ENCODE measurements at regions not wholly inside any gene's neighbourhood (a gene's known extent, or its start where the extent isn't known, plus 50 kb on each side); places are given as distances from the start of the nearest gene placed in this dataset.
"Not testable (repeated sequence)": the region's sequence is repeated elsewhere in the genome, so short reads cannot be mapped to it uniquely, and the experiment has no call there.

GRCh38 chr16:52117171-52117570 is 429.8 kb downstream of the TOX3 start:
- H3K27ac ChIP-seq: no peak overlapping the region
- TF ChIP-seq CTCF (IDR thresholded peaks at IDR 0.05): no peak
- no peak for DNase-seq (ENCODE audit: low spot score)
- H3K4me3 ChIP-seq: no peak overlapping the region

- no peak for TF ChIP-seq CTCF (IDR thresholded peaks at IDR 0.05)
- DNase-seq (ENCODE audit: low spot score): no peak
- Histone ChIP-seq H3K4me3 (no peak overlapping the region), H3K27ac (no peak overlapping the region)
Observed at GRCh38 chr16:52114379-52114778, 432.6 kb downstream of the TOX3 start.

- no peak overlapping the region for H3K27ac ChIP-seq
- no peak for TF ChIP-seq CTCF (IDR thresholded peaks at IDR 0.05)
- no peak for DNase-seq (ENCODE audit: low spot score)
- no peak overlapping the region for H3K4me3 ChIP-seq
Observed at GRCh38 chr16:52113533-52114183, 433.3 kb downstream of the TOX3 start.

GRCh38 chr16:52104993-52105392 is 441.9 kb downstream of the TOX3 start:
- H3K27ac ChIP-seq; DNase-seq (ENCODE audit: low spot score); H3K4me3 ChIP-seq: not testable (repeated sequence)

- no peak for DNase-seq (ENCODE audit: low spot score)
- Histone ChIP-seq H3K27ac (no peak overlapping the region), H3K4me3 (no peak overlapping the region)
- TF ChIP-seq CTCF (IDR thresholded peaks at IDR 0.05): no peak
Observed at GRCh38 chr16:52103791-52104190, 443.2 kb downstream of the TOX3 start.

- TF ChIP-seq CTCF (IDR thresholded peaks at IDR 0.05): no peak
- Histone ChIP-seq H3K27ac (no peak overlapping the region), H3K4me3 (no peak overlapping the region)
- DNase-seq (ENCODE audit: low spot score): no peak
Observed at GRCh38 chr16:52101246-52101645, 445.7 kb downstream of the TOX3 start.

- H3K4me3 ChIP-seq: no peak overlapping the region
- no peak for DNase-seq (ENCODE audit: low spot score)
- H3K27ac ChIP-seq: no peak overlapping the region
- no peak for TF ChIP-seq CTCF (IDR thresholded peaks at IDR 0.05)
Observed at GRCh38 chr16:52099382-52099781, 447.6 kb downstream of the TOX3 start.
